Activated T-cell treated with anti-CD3 and anti-CD28 coated beads, Interleukin-2, amount 50 U/mL, for 4 hours (primary cell): ENCODE measurements at regions not wholly inside any gene's neighbourhood (a gene's known extent, or its start where the extent isn't known, plus 50 kb on each side); places are given as distances from the start of the nearest gene placed in this dataset.

ENCODE experiments used
- ATAC-seq, 2 donors: fragments of 200-7000 bp; cut with Tn5 transposase; one replicate each; pipeline ENCODE4 v1.10.0; 2021
- DNase-seq: peaks from one replicate; pipeline ENCODE4 v3.0.0-alpha.2; 2020
- H3K27me3 Mint-ChIP-seq: one replicate; pipeline ENCODE4 v1.8.0; 2021; ENCODE audit warnings: low read depth, mixed read lengths
- H3K36me3 Mint-ChIP-seq: one replicate; pipeline ENCODE4 v1.8.0; 2022; ENCODE audit warnings: mixed read lengths; ENCODE audit not compliant: insufficient read depth
- H3K4me1 Mint-ChIP-seq: one replicate; pipeline ENCODE4 v1.8.0; 2021; ENCODE audit warnings: low read depth, mixed read lengths
- H3K4me3 Mint-ChIP-seq: one replicate; pipeline ENCODE4 v1.8.0; 2021; ENCODE audit warnings: mild to moderate bottlenecking, moderate library complexity, mixed read lengths
- H3K9me3 Mint-ChIP-seq: one replicate; pipeline ENCODE4 v1.8.0; 2021; ENCODE audit warnings: mixed read lengths

DNA sequence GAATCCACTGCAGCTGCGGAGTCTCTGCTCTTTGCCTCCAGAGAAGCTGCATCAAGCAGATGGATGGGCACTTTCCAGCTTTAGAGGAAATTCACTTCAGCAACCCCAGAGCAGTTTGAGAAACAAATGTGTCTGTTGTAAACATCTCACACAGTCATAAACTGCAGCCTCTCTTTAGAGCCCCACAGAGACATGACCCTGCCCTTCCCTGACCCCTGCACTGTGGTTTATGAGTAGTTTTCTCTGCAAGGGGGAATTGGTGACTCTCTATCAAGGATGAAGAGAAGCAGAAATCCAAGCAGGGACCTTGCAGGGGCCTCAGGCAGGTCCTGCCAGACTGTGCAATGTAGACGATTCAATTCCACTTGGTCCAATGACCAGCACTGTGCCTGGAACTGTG, 160.2 kb downstream of the SH2D4B start:
- Mint-ChIP-seq H3K36me3 (no peaks in the 10 kb centered on the region), H3K27me3 (peaks cover 4% of the 10 kb centered on the region), H3K4me1 (no peaks in the 10 kb centered on the region), H3K4me3 (no peak overlapping the region), H3K9me3 (no peaks in the 10 kb centered on the region)
- no peak for ATAC-seq
- no peak for DNase-seq

DNA sequence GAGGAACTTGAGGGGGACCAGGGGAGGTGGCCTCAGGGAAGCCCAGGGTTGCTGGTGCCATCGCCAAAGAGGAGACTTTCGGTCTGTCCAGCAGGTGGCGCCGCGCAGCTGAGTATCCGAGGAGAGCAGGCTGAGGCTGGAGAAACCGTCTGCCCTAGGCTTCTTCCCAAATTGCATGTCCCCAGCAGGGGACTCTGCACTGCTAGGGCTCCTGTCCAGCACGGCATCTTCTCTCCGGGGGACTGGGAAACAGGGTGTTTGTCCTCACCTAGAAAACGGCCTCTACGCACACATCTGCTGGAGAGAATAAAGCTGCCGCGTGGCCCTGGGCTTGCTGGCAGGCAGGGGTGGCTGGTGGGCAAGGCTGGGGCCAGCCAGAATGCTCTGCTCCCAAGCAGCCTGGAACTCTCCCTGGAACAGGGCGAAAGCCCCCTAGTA, 161.9 kb downstream of the SH2D4B start:
- peaks cover 6% of the 10 kb centered on the region for H3K27me3 Mint-ChIP-seq
- no peaks in the 10 kb centered on the region for H3K36me3 Mint-ChIP-seq
- H3K9me3 Mint-ChIP-seq: no peaks in the 10 kb centered on the region
- no peaks in the 10 kb centered on the region for H3K4me1 Mint-ChIP-seq
- no peak overlapping the region for H3K4me3 Mint-ChIP-seq
- DNase-seq: peak; percentile 60
- peak; percentile 79 to 80 for ATAC-seq

DNA sequence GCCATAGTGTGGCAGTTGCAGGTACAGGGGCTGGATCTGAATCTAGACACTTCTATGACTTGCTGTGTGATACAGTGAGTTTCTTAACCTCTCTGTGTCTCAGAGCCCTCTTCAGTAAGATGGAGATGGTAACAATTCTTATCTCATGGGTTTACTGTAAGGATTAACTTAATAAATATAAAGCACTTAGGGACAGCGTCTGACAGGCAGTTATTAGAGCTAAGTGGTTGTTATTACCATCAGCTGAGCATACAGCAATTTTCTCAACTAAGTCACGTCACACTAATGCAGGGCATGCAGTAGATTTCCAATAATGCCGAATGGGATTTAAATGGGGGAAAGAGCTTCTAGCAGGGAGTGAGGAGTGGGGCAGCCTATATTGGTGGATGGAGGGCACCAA, 162.6 kb downstream of the SH2D4B start:
- DNase-seq (no peak), ATAC-seq (no peak)
- no peaks in the 10 kb centered on the region for H3K36me3 Mint-ChIP-seq
- H3K27me3 Mint-ChIP-seq: peaks cover 6% of the 10 kb centered on the region
- no peaks in the 10 kb centered on the region for H3K4me1 Mint-ChIP-seq
- no peaks in the 10 kb centered on the region for H3K9me3 Mint-ChIP-seq
- H3K4me3 Mint-ChIP-seq: no peak overlapping the region

DNA sequence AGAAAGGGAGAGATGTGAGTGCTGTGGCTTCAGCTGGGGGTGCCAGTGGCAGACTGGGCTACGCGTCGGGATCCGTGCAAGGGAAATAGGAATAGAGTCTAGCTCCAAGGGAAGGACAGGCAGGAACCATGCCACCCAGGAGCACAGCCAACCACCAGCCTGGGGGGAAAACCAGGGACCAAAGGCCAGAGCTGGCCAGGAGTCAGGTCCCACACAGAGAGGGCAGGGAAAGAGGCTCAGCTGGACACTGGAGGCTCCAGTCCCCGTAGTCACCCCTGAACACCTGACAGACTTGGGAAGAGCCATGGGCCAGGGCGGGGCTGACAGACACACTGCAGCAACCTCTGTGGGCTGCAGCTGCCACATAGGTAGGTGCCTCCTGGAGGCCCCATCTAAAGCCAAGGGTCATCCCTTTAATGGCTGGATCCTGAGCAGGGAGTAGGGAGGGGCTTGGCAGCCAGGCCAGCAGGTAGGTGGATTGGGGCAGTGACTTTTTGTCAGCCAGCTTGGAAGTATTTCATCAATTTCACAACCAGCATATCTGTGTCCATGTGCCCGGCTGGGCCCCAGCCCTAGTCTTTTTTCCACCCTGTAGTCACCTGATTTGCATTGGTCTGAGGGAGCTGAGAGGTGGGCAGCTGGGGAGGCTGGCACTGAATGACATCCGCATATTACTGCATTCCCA, 163.2 kb downstream of the SH2D4B start:
- no peaks in the 10 kb centered on the region for H3K9me3 Mint-ChIP-seq
- ATAC-seq: no peak
- DNase-seq: no peak
- no peak overlapping the region for H3K4me3 Mint-ChIP-seq
- H3K27me3 Mint-ChIP-seq: peaks cover 6% of the 10 kb centered on the region
- no peaks in the 10 kb centered on the region for H3K36me3 Mint-ChIP-seq
- H3K4me1 Mint-ChIP-seq: no peaks in the 10 kb centered on the region

DNA sequence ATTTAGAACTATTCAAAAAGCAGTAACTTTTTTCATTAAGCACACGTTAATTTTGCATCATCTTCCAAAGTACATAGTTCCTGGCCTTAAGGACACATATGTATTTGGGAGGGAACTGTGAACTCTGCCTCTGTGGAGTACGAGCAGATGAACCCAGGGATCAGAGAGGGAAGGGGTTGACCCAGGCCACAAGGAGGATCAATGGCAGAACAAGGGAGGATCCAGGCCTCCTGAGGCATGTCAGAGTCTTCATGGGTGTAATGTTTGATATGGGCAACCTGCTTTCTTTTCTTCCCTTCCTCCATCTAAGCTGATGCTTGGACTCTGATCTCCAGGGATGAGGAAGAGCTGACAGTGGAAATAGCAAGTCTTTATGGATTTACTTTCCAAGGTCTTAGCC, 164.0 kb downstream of the SH2D4B start:
- H3K9me3 Mint-ChIP-seq: no peaks in the 10 kb centered on the region
- H3K36me3 Mint-ChIP-seq: no peaks in the 10 kb centered on the region
- H3K27me3 Mint-ChIP-seq: peaks cover 6% of the 10 kb centered on the region
- H3K4me1 Mint-ChIP-seq: no peaks in the 10 kb centered on the region
- no peak for DNase-seq
- no peak for ATAC-seq
- no peak overlapping the region for H3K4me3 Mint-ChIP-seq

DNA sequence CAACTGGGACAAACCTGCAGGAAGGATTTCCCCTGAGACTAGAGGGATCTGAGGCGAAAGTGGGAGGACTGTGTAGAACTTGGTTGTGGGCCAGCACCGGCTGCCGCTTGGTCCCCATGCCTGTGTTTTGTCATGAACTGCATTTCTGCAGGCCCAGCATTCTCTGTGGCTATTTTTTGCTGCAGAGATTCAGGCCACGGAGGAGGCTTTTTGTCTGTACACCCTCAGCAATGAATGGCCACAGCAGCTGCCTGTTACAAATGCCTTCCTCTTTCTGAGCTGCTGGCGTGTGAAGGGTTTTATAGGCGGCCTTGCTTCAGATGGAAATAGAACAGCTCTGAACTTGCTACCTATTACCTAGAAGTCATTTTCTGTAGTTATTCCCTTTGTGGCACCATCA, 164.4 kb downstream of the SH2D4B start:
- no peak overlapping the region for H3K4me3 Mint-ChIP-seq
- no peak for ATAC-seq
- H3K9me3 Mint-ChIP-seq: no peaks in the 10 kb centered on the region
- no peaks in the 10 kb centered on the region for H3K36me3 Mint-ChIP-seq
- H3K27me3 Mint-ChIP-seq: peaks cover 6% of the 10 kb centered on the region
- no peak for DNase-seq
- no peaks in the 10 kb centered on the region for H3K4me1 Mint-ChIP-seq

DNA sequence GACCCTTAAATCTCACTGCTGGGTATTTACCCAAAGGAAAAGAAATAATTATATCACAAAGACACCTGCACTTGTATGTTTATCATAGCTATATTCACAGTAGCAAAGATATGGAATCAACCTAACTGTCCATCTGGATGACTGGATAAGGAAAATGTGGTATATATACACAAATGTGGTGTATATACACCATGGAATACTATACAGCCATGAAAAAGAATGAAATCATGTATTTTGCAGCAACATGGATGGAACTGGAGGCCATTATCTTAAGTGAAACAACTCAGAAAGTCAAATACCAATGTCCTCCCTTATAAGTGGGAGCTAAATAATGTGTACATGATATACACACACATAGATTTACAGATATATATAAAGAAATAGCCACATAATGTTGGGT, 168.2 kb downstream of the SH2D4B start:
- DNase-seq (no peak), ATAC-seq (no peak)
- Mint-ChIP-seq H3K27me3 (peaks cover 1% of the 10 kb centered on the region), H3K36me3 (no peaks in the 10 kb centered on the region), H3K4me3 (no peak overlapping the region), H3K9me3 (no peaks in the 10 kb centered on the region), H3K4me1 (no peaks in the 10 kb centered on the region)

DNA sequence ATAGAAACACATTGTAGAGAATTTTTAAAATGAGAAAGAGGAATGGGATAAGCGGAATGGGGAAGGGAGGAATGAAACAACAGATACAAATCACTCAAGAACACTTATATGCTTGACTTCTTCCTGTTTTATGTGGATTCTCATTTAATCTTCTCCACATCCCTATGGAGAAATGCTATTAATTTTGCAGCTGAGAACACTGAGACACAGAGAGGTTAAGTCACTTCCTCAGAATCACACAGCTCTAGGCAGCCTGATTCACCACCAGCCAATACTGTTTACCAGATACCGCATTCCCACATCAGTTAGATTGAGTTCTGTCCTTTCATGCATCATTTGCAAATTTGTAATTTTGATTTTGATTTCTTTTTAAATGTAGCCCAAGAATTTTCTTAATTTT, 170.5 kb downstream of the SH2D4B start:
- DNase-seq (no peak), ATAC-seq (no peak)
- Mint-ChIP-seq H3K27me3 (peaks cover 4% of the 10 kb centered on the region), H3K4me3 (no peak overlapping the region), H3K9me3 (no peaks in the 10 kb centered on the region), H3K4me1 (no peaks in the 10 kb centered on the region), H3K36me3 (no peaks in the 10 kb centered on the region)

DNA sequence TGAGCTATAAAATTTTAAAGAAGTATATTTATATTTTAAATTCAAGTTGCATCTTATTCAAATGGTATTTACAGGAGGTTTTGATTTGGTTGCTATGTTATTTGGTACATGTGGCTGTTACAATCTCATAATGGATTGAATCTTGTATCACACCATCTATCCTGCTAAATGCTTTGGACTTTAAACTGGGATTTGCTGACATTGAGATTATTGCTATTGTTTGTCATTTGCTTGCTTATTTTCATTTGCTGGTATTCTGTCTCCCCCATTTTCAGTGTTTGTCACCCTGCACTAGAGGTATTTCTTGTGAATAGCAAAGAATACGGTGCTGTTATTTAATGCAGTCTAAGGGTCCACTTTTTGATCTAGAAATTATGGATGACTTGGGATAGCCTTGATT, 171.1 kb downstream of the SH2D4B start:
- H3K36me3 Mint-ChIP-seq: no peaks in the 10 kb centered on the region
- no peak overlapping the region for H3K4me3 Mint-ChIP-seq
- no peaks in the 10 kb centered on the region for H3K9me3 Mint-ChIP-seq
- H3K27me3 Mint-ChIP-seq: peaks cover 4% of the 10 kb centered on the region
- H3K4me1 Mint-ChIP-seq: no peaks in the 10 kb centered on the region
- no peak for DNase-seq
- no peak for ATAC-seq

DNA sequence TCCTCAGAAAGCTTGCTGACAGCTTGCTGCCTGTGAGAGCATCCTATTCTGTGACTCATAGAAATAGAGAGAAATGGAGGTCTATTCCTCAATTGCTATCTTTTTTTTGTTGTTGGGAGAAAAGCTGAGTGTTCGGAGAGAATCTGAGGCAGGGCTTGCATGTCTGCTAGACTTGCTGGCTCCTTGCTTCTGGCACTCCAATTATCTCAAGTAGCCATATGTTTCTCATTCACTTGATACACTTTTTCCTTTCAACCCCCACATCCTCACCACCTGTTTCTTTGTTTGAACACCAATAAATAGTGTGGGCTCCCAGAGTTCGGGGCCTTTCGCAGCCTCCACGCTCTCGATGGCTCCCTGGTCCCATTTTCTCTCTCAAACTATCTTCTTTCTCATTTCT, 172.2 kb downstream of the SH2D4B start:
- Mint-ChIP-seq H3K36me3 (no peaks in the 10 kb centered on the region), H3K4me3 (no peak overlapping the region), H3K9me3 (no peaks in the 10 kb centered on the region), H3K27me3 (peaks cover 3% of the 10 kb centered on the region), H3K4me1 (no peaks in the 10 kb centered on the region)
- DNase-seq: no peak
- no peak for ATAC-seq

DNA sequence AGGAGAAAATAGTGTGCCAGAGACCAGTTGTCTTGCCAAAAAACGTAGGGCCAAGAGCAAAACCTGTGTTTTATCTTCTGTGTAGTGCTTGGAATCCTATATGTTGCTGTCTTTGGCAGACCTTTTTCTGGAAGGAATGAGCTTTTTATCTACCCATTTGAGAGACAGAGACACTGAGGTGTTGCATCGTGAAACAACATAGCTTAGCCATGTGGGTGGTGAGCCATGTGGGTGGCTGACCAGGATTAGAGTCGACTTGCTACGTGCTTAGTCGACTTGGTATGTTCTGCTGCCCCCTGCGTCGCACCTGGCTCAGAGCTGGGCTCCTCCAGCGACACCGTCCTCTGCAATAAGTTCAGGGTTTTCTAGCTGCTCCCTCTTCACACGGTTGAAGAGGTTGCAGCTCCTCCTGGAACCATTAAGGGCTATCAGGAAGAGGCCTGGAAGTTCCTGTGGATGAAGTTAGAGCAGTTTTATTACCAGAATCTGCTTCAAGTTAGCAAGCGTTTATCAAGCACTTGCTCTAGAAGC, 175.8 kb downstream of the SH2D4B start:
- no peaks in the 10 kb centered on the region for H3K36me3 Mint-ChIP-seq
- H3K27me3 Mint-ChIP-seq: peaks cover 3% of the 10 kb centered on the region
- no peak for ATAC-seq
- H3K4me3 Mint-ChIP-seq: no peak overlapping the region
- no peaks in the 10 kb centered on the region for H3K4me1 Mint-ChIP-seq
- DNase-seq: no peak
- H3K9me3 Mint-ChIP-seq: no peaks in the 10 kb centered on the region

DNA sequence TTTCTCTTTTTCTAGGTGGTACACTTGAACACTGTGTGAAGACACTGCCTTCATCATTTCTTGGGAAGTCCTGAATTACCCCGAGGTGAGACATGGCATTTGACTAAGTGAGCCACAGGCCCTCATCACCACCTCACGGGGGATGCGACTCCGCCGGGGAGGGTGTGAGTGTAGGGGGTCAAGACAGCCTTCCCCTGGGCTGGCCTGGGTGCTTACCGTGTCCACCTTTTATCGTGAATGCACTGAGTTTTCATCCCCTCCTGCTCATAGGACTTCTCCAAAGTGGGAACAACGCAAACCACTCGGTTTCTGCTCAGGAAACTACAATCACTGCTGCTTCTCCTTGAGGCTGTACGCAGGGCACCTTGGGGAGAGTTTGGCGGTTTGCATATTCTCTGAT, 176.9 kb downstream of the SH2D4B start:
- H3K27me3 Mint-ChIP-seq: peaks cover 3% of the 10 kb centered on the region
- no peaks in the 10 kb centered on the region for H3K36me3 Mint-ChIP-seq
- H3K4me1 Mint-ChIP-seq: no peaks in the 10 kb centered on the region
- no peak overlapping the region for H3K4me3 Mint-ChIP-seq
- DNase-seq (no peak), ATAC-seq (no peak)
- H3K9me3 Mint-ChIP-seq: no peaks in the 10 kb centered on the region

DNA sequence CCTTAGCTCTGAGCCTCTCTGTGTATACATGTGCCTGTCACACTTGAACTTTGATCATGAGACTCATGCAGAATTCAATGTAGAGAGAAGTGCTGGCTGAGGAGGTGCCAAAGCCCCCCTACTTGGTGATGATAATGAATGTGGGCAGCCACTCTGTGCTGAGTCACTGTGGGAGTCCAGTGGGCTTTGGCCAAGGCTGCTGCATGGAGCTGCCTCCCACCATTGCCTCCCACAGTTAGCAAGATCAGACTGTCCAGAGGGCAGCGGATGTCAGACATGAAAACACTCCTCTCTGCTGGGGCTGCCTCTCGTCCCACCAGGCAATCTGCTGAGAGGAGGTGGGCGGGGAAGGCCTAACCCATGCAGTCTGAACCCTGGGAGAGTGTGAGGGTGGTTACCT, 180.3 kb downstream of the SH2D4B start:
- Mint-ChIP-seq H3K4me1 (no peaks in the 10 kb centered on the region), H3K4me3 (no peak overlapping the region), H3K9me3 (peaks cover 7% of the 10 kb centered on the region), H3K27me3 (no peaks in the 10 kb centered on the region), H3K36me3 (no peaks in the 10 kb centered on the region)
- no peak for ATAC-seq
- no peak for DNase-seq

DNA sequence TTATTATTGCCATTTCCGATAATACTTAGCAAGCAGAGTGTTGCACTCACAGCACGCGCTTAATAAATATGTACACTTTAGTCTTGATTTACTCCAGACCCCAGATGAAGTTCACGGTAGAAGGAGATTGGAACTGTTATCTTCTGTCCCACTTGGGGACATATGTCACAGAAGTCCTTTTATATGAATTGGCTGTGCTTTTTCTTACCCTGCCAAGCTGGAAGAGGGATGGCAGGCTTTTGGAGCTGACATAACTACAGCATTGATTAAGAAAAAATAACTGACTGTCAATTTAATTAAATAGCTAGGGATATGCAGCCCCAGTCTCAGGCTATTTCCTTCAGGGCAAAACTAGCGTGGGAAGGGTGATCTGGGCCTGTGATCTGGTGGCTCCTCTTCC, 182.2 kb downstream of the SH2D4B start:
- Mint-ChIP-seq H3K27me3 (no peaks in the 10 kb centered on the region), H3K4me1 (no peaks in the 10 kb centered on the region), H3K36me3 (no peaks in the 10 kb centered on the region), H3K4me3 (no peak overlapping the region), H3K9me3 (peaks cover 7% of the 10 kb centered on the region)
- no peak for ATAC-seq
- DNase-seq: no peak

DNA sequence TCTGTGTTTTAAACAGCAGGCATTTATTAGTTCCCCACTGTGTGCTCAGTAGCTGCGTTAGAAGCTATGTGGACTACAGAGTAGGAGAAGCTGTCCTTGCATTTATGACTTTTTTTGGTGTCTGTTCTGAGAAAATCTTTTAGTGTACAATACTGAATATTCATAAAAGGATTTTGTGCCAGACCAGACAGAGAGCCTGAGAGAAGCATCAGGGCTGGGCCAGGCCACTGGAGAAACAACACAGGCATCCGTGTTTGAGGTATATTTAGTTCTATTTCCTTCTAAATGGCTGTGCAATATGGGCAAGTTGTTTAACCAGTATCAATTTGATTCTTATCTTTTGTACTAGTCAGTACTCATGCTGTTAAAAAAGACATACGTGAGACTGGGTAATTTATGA, 182.8 kb downstream of the SH2D4B start:
- Mint-ChIP-seq H3K27me3 (no peaks in the 10 kb centered on the region), H3K4me3 (no peak overlapping the region), H3K9me3 (peaks cover 7% of the 10 kb centered on the region), H3K4me1 (no peaks in the 10 kb centered on the region), H3K36me3 (no peaks in the 10 kb centered on the region)
- ATAC-seq (no peak), DNase-seq (no peak)
